ENCODE measurements at regions not wholly inside any gene's neighbourhood (a gene's known extent, or its start where the extent isn't known, plus 50 kb on each side); places are given as distances from the start of the nearest gene placed in this dataset.
"Not testable (repeated sequence)": the region's sequence is repeated elsewhere in the genome, so short reads cannot be mapped to it uniquely, and the experiment has no call there.

DNA sequence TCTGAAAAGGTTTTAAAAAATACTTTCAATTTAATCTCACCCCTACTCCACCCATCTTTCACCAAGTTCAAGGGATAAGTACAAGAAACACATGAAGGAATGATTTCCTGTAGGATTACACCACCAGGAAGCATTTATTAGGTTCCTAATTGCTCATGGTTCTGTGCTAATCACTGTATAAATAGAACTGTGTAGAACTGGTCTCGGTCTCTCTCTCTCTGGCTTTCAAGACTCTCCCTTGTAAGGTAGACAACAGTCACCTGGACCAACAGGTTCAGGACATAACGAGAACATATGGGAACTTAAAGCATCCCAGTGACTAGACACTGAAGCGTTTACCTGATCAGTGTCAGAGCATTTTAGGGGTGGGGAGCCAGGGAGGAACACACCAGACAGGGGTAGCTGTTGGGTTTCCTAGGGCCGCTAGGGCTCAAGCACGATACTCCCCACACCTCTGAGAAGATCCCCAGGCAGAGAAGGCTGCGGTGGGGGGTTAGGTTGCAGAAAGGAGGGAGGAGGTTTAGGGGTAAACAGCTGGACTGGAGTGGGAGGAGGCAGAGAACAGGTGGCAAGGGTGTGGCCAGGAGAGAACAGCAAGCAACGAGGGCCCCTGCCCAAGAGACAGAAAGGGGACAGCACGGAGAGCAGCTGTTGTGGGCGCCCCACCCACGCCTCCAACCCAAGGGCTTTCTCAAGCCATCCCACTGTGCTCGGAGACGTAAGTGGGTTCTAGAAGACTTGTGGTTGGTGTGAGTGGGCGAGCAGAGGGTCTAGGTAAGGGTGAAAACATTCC, 52.5 kb upstream of the USP6NL start:
- DNase-seq = no peak

- DNase-seq = not testable (repeated sequence)
Observed at GRCh38 chr10:11663126-11663515, 51.7 kb upstream of the USP6NL start.

- DNase-seq = no peak
Observed at GRCh38 chr10:11661441-11661840, 50.0 kb upstream of the USP6NL start.

Data from SHP77 treated with DMSO at 0.1 percent for 48 hours (cell line).